ENCODE measurements at regions not wholly inside any gene's neighbourhood (a gene's known extent, or its start where the extent isn't known, plus 50 kb on each side); places are given as distances from the start of the nearest gene placed in this dataset.

GRCh38 chr1:87478231-87478630 is 149.6 kb downstream of the LMO4 start:
- TF ChIP-seq CTCF (IDR thresholded peaks at IDR 0.05; ENCODE audit: poor library complexity, severe bottlenecking): peak; percentile 14
- Histone ChIP-seq H3K9me3 (ENCODE audit: severe bottlenecking) (no peaks in the 10 kb centered on the region), H3K4me1 (ENCODE audit: insufficient read depth, poor library complexity, severe bottlenecking) (no peaks in the 10 kb centered on the region), H3K27me3 (ENCODE audit: insufficient read depth, poor library complexity, severe bottlenecking) (no peaks in the 10 kb centered on the region), H3K27ac (ENCODE audit: poor library complexity, severe bottlenecking) (no peak overlapping the region), H3K36me3 (ENCODE audit: low read depth) (no peaks in the 10 kb centered on the region), H3K4me3 (ENCODE audit: severe bottlenecking) (no peak overlapping the region)
- ATAC-seq (ENCODE audit: low read depth) (peak; percentile 25; the same call in 1 of the 3 replicates), DNase-seq (ENCODE audit: low spot score) (no peak)

DNA sequence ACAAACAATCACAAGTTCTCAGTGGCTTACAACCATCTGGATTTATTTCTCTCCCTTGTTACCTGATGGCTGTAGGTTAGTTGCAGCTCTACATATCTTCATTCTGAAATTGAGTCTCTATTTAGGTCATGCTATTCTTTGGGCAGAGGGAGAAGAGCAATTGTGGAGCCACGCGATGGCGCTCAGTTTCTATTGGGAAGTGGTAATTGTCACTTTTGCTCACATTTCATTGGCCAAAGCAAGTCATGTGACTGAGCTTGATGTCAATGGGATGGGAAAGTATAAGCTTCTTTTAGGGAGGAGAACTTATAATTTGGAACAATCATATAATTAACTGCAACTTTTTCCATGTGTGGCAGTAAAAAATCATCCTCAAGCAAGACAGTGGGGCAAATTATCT is 166.5 kb downstream of the LMO4 start:
- no peak for DNase-seq (ENCODE audit: low spot score)
- Histone ChIP-seq H3K4me3 (ENCODE audit: severe bottlenecking) (no peak overlapping the region), H3K27me3 (ENCODE audit: insufficient read depth, poor library complexity, severe bottlenecking) (no peaks in the 10 kb centered on the region), H3K4me1 (ENCODE audit: insufficient read depth, poor library complexity, severe bottlenecking) (no peaks in the 10 kb centered on the region), H3K27ac (ENCODE audit: poor library complexity, severe bottlenecking) (no peak overlapping the region), H3K36me3 (ENCODE audit: low read depth) (no peaks in the 10 kb centered on the region), H3K9me3 (ENCODE audit: severe bottlenecking) (no peaks in the 10 kb centered on the region)
- no peak for TF ChIP-seq CTCF (IDR thresholded peaks at IDR 0.05; ENCODE audit: poor library complexity, severe bottlenecking)
- no peak for ATAC-seq (ENCODE audit: low read depth)

- no peaks in the 10 kb centered on the region for H3K9me3 ChIP-seq (ENCODE audit: severe bottlenecking)
- ATAC-seq (ENCODE audit: low read depth): no peak
- H3K27ac ChIP-seq (ENCODE audit: poor library complexity, severe bottlenecking): no peak overlapping the region
- no peak for TF ChIP-seq CTCF (IDR thresholded peaks at IDR 0.05; ENCODE audit: poor library complexity, severe bottlenecking)
- no peaks in the 10 kb centered on the region for H3K27me3 ChIP-seq (ENCODE audit: insufficient read depth, poor library complexity, severe bottlenecking)
- no peak for DNase-seq (ENCODE audit: low spot score)
- no peak overlapping the region for H3K4me3 ChIP-seq (ENCODE audit: severe bottlenecking)
- no peaks in the 10 kb centered on the region for H3K4me1 ChIP-seq (ENCODE audit: insufficient read depth, poor library complexity, severe bottlenecking)
- no peaks in the 10 kb centered on the region for H3K36me3 ChIP-seq (ENCODE audit: low read depth)
These were observed 167.2 kb downstream of the LMO4 start for GRCh38 chr1:87495870-87496269.

- H3K27ac ChIP-seq (ENCODE audit: poor library complexity, severe bottlenecking): no peak overlapping the region
- no peak for TF ChIP-seq CTCF (IDR thresholded peaks at IDR 0.05; ENCODE audit: poor library complexity, severe bottlenecking)
- H3K4me1 ChIP-seq (ENCODE audit: insufficient read depth, poor library complexity, severe bottlenecking): no peaks in the 10 kb centered on the region
- no peak overlapping the region for H3K4me3 ChIP-seq (ENCODE audit: severe bottlenecking)
- no peaks in the 10 kb centered on the region for H3K9me3 ChIP-seq (ENCODE audit: severe bottlenecking)
- no peaks in the 10 kb centered on the region for H3K27me3 ChIP-seq (ENCODE audit: insufficient read depth, poor library complexity, severe bottlenecking)
- H3K36me3 ChIP-seq (ENCODE audit: low read depth): no peaks in the 10 kb centered on the region
- DNase-seq (ENCODE audit: low spot score) (no peak), ATAC-seq (ENCODE audit: low read depth) (no peak)
These were observed 168.9 kb downstream of the LMO4 start for GRCh38 chr1:87497380-87498203.

DNA sequence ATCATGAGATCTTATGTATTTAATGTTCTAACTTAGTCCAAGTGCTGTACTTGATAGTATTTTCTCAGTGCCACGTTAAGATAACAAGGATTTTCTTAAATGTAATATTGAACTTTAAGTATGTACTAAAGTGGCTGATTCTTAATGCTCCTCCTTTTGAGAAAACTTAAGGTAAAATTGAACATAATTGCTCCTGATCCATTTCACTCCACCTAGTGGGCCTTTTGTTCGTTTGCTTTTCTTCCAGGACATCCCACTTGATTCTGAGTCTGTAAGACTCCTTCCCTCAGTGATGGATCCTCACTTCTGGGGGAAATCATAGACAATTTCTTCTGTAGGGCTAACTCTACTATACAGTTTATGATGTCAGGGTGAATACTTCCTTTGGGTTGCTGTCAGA is 173.1 kb downstream of the LMO4 start:
- Histone ChIP-seq H3K4me1 (ENCODE audit: insufficient read depth, poor library complexity, severe bottlenecking) (no peaks in the 10 kb centered on the region), H3K4me3 (ENCODE audit: severe bottlenecking) (no peak overlapping the region), H3K27me3 (ENCODE audit: insufficient read depth, poor library complexity, severe bottlenecking) (no peaks in the 10 kb centered on the region), H3K9me3 (ENCODE audit: severe bottlenecking) (no peaks in the 10 kb centered on the region), H3K27ac (ENCODE audit: poor library complexity, severe bottlenecking) (no peak overlapping the region), H3K36me3 (ENCODE audit: low read depth) (no peaks in the 10 kb centered on the region)
- peak; percentile 28 for TF ChIP-seq CTCF (IDR thresholded peaks at IDR 0.05; ENCODE audit: poor library complexity, severe bottlenecking)
- DNase-seq (ENCODE audit: low spot score) (no peak), ATAC-seq (ENCODE audit: low read depth) (no peak)

Data from RWPE2 (cell line).